Kidney (tissue), 13 donors: ENCODE measurements at regions not wholly inside any gene's neighbourhood (a gene's known extent, or its start where the extent isn't known, plus 50 kb on each side); places are given as distances from the start of the nearest gene placed in this dataset.
A peak's percentile ranks its signal among the peaks of the same experiment; 100 is the strongest.

Source experiments
- DNase-seq, 5 donors: peaks; one replicate each; pipeline ENCODE4 v3.0.0-alpha.2; 2013 to 2020
- FAIRE-seq: peaks from 2 replicates; lab custom pipeline; 2012; peaks lifted over from hg19 to GRCh38; lab: Jason Lieb, UNC
- H3K27ac ChIP-seq, 2 donors: one replicate each; pipeline ENCODE4 v1.7.0; 2013; ENCODE audit warnings: low read depth in 2 of 2, low read length in 2 of 2, inconsistent platforms in 1 of 2
- H3K27me3 ChIP-seq: one replicate; pipeline ENCODE4 v1.7.1; 2013; ENCODE audit warnings: low read length, inconsistent platforms; ENCODE audit not compliant: control insufficient read depth, insufficient read depth
- H3K36me3 ChIP-seq, 3 donors: one replicate each; pipeline versions ENCODE4 v1.7.0 to v1.7.1; 2013; ENCODE audit warnings: low read length in 3 of 3, control low read depth in 1 of 3, inconsistent platforms in 1 of 3; ENCODE audit not compliant: insufficient read depth in 3 of 3, control insufficient read depth in 2 of 3
- H3K4me1 ChIP-seq, 3 donors: one replicate each; pipeline versions ENCODE4 v1.7.0 to v1.7.1; 2013; ENCODE audit warnings: low read length in 3 of 3, inconsistent platforms in 1 of 3, low read depth in 1 of 3; ENCODE audit not compliant: control insufficient read depth in 2 of 3, insufficient read depth in 2 of 3
- H3K4me3 ChIP-seq, 3 donors: one replicate each; pipeline versions ENCODE4 v1.7.0 to v1.8.1; 2013; ENCODE audit warnings: low read length in 3 of 3, control low read depth in 1 of 3, inconsistent platforms in 1 of 3
- H3K9ac ChIP-seq, 3 donors: one replicate each; pipeline versions ENCODE4 v1.7.0 to v1.7.1; 2013; ENCODE audit warnings: low read length in 3 of 3, control low read depth in 1 of 3, inconsistent platforms in 1 of 3
- H3K9me3 ChIP-seq, 3 donors: one replicate each; pipeline versions ENCODE4 v1.7.0 to v1.7.1; 2013; ENCODE audit warnings: low read length in 3 of 3, control low read depth in 1 of 3, inconsistent platforms in 1 of 3; ENCODE audit not compliant: control insufficient read depth in 2 of 3, insufficient read depth in 1 of 3
- CTCF ChIP-seq: IDR thresholded peaks from 3 replicates; pipeline ENCODE4 v1.5.1; 2012; ENCODE audit warnings: mild to moderate bottlenecking, moderate library complexity, borderline replicate concordance; ENCODE audit not compliant: insufficient read depth; ENCODE audit errors: extremely low read depth
- intact Hi-C: fragments of 100-400 bp; cut with DNase I; formaldehyde crosslinking; loops from one replicate; pipeline ENCODE4 v1.11.1; 2022
- donor health status: control.
- donor health status: control.
- donor health status: control.
- donor health status: control.
- donor health status: control.
- donor health status: DM: yes; HTN: yes; CAD: no.
- donor health status: Normal renal cell carcinoma (clear cell type).

DNA sequence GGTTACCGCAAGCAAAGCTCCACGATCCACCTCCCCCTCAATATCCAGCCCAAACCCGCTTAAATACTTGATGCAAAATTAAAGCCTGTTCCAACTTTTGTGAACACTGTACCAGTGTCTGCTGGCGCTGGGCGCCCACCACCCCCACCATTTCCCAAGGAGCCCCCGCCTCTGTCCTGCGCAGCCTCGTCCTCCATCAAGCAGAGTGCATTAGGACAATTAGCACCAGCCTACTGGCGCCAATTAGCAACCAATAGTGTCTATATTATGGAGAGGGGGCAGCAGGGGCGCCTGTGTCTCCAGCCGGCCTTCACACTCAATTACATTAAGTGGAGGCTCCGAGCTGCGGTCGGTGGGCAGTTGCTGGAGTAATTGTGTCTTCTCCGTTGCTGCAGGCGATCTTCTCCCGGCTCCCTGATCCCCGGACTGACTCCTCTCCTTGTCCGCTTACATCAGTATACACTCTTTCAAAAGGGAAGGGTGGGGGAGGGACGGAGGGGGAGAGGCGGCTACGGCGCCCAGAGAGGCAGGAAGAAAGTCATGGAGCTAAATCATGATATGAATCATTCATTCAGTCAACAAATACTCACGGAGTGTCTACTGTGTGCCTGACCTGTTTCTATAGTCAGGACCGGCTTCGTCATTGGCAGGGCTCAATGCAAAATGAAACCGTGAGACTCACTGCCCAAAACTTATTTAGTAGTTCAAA, 707.3 kb downstream of the MED13L start:
- Histone ChIP-seq H3K9ac (no peak overlapping the region), H3K27me3 (no peaks in the 10 kb centered on the region), H3K4me1 (no peaks in the 10 kb centered on the region), H3K27ac (no peak overlapping the region), H3K4me3 (peak overlapping the region in 1 of 3 donors; percentile 1), H3K9me3 (no peaks in the 10 kb centered on the region), H3K36me3 (no peaks in the 10 kb centered on the region)
- intact Hi-C loops, result no loop called here
- peak in 2 of 5 donors; percentile 44 to 66 for DNase-seq
- no peak for TF ChIP-seq CTCF
- FAIRE-seq, result no peak

DNA sequence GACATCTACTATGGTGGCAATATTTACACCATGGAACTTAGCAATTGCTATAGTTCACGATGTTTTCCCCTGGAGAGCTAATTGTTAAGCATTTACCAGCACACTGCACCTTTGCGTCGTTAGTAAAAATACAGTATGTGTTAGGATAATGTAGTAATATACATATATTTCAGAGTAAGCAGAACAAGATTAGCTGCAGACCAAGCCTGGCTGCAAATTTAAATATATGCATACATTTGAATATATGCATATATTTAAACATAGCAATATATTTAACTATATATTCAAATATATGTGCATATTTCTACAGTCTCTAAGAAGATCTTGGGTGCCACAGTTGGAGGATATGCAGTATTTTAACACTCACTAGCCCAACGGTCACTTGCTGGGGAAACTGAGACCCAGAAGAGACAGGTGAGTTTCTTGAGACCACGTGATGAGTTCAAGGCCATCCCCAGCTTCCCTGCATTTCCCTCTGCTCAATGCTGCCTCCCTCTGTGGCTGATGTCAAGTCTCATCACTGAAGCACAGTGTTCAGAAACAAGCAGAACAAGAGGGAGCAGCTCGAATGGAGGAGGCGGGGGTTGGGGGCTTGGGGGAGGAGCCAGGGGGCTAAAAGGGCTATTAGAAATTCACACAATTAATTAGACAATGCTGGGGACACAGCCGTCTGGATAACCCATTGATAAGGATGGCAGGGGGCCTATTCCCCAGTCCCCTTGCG, 708.0 kb downstream of the MED13L start:
- Histone ChIP-seq H3K27ac (no peak overlapping the region), H3K4me1 (no peaks in the 10 kb centered on the region), H3K27me3 (no peaks in the 10 kb centered on the region), H3K36me3 (no peaks in the 10 kb centered on the region), H3K4me3 (no peak overlapping the region), H3K9ac (no peak overlapping the region), H3K9me3 (no peaks in the 10 kb centered on the region)
- DNase-seq, result peak in 1 of 5 donors; percentile 41
- no peak for TF ChIP-seq CTCF
- FAIRE-seq, result no peak
- intact Hi-C loops, result no loop called here

DNA sequence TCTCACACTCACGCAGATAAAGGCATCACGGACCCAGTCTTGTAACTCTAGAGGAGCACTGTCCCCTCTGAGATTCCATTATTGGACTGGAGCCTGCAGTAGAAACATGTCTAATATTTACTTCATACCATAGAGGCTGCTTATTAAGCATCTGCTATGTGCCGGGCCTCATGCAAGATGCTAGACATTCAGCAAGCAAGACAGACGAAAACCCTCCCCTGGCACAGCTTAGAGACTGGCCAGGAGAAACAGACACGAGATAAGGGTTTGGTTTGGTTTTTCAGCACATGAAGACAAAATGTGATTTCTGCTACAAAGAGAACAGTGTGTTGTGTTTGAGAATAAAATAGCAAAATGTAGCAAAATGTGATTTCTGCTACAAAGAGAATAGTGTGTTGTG, 719.2 kb downstream of the MED13L start:
- TF ChIP-seq CTCF, result no peak
- no peak for FAIRE-seq
- H3K36me3 ChIP-seq, result no peaks in the 10 kb centered on the region
- no peaks in the 10 kb centered on the region for H3K9me3 ChIP-seq
- no peak overlapping the region for H3K27ac ChIP-seq
- DNase-seq, result no peak
- no peaks in the 10 kb centered on the region for H3K4me1 ChIP-seq
- H3K4me3 ChIP-seq, result no peak overlapping the region
- no peaks in the 10 kb centered on the region for H3K27me3 ChIP-seq
- intact Hi-C loops, result no loop called here
- H3K9ac ChIP-seq, result no peak overlapping the region
